ENCODE measurements at regions not wholly inside any gene's neighbourhood (a gene's known extent, or its start where the extent isn't known, plus 50 kb on each side); places are given as distances from the start of the nearest gene placed in this dataset.
"Not testable (repeated sequence)": the region's sequence is repeated elsewhere in the genome, so short reads cannot be mapped to it uniquely, and the experiment has no call there.

DNA sequence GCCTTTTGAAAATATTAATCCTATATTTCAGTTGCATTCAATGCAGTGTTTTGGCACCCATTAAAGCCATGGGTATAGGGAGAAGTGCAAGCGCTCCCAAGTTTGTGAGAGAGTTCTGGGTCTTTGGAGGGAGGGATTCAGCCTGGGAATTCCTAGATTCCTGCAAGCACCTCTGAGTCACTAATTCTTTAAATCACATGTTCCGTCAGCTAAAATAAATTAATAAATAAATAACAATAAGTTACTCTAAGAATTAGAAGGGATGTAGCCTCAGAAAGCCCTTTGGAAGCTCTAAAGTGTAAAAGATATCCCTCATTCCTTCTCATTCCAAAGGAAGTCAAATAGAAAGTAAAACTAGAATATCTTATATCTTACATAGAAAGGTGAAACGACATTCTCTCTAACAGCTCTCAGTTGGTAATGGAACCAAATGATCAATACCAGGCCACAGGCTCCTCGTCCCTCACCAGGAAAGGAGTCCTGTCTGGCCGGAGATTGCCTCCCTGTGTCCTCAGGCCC is 222.4 kb upstream of the RBBP8 start:
- H3K4me1 Mint-ChIP-seq: no peaks in the 10 kb centered on the region

DNA sequence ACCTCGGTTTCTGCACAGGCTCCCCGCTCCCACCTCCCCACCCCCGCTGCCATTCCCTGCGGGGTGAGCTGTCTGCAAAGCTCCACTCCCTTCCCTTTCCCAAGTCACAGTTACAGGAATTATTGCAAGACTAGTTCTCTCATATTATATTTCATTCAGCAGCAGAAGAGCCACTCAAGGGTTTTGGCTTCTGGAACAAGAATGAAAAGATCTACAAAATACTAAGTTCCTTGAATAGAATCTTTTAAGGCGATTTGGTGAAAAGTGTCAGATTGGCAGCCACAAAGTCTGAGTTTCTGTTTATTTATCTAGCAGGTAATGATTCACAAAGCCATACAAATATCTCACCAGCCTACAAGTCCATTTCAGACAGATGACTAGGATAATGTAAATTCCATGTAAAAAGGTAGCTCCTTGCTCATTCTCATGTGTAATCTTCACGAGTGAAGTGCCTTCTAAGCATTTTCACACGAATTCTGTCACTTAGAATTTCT is 221.9 kb upstream of the RBBP8 start:
- Mint-ChIP-seq H3K36me3 (no peaks in the 10 kb centered on the region), H3K27ac (no peak overlapping the region), H3K4me1 (no peaks in the 10 kb centered on the region), H3K27me3 (no peaks in the 10 kb centered on the region), H3K9me3 (no peaks in the 10 kb centered on the region), H3K4me3 (no peak overlapping the region)
- ATAC-seq: no peak

More for the DNA sequence above, 222.4 kb upstream of the RBBP8 start:
- H3K36me3 Mint-ChIP-seq: no peaks in the 10 kb centered on the region
- H3K27me3 Mint-ChIP-seq: no peaks in the 10 kb centered on the region
- H3K9me3 Mint-ChIP-seq: peaks cover 4% of the 10 kb centered on the region
- no peak overlapping the region for H3K4me3 Mint-ChIP-seq
- ATAC-seq: no peak
- H3K27ac Mint-ChIP-seq: no peak overlapping the region

DNA sequence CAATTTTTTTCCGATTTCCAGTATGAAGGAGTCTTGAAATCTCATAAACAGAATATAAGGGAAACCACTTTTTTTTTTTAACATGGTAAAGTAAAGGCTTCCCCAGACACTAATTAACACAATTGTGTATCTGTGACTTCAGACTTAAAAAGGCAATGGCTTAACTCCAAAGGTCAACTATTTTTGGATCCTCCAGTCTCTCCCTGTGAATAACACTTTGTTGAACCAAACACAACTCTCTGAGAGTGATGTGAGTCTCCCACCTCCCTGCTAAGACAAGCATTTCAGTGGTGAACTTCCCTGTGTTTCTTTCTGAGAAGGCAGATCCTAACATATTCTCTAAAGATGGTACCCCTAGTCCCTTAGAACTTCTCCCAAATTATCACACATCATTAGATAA is 219.6 kb upstream of the RBBP8 start:
- no peaks in the 10 kb centered on the region for H3K36me3 Mint-ChIP-seq
- H3K4me3 Mint-ChIP-seq: no peak overlapping the region
- H3K27me3 Mint-ChIP-seq: no peaks in the 10 kb centered on the region
- no peak overlapping the region for H3K27ac Mint-ChIP-seq
- no peaks in the 10 kb centered on the region for H3K4me1 Mint-ChIP-seq
- no peaks in the 10 kb centered on the region for H3K9me3 Mint-ChIP-seq
- ATAC-seq: no peak

DNA sequence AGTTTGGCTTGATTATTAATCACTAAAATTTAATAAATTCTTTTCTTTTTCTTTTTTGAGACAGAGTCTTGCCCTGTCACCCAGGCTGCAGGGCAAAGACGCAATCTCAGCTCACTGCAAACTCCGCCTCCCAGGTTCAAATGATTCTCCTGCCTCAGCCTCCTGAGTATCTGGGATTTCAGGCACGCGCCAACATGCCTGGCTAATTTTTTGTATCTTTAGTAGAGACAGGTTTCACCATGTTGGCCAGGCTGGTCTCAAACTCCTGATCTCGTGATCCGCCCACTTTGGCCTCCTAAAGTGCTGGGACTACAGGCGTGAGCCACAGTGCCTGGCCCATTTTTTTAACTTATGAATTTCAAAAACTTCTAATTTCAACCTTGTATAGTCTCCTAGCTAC is 215.6 kb upstream of the RBBP8 start:
- not testable (repeated sequence) for H3K27me3 Mint-ChIP-seq, H3K4me1 Mint-ChIP-seq, H3K4me3 Mint-ChIP-seq, H3K27ac Mint-ChIP-seq, H3K36me3 Mint-ChIP-seq, H3K9me3 Mint-ChIP-seq, ATAC-seq

DNA sequence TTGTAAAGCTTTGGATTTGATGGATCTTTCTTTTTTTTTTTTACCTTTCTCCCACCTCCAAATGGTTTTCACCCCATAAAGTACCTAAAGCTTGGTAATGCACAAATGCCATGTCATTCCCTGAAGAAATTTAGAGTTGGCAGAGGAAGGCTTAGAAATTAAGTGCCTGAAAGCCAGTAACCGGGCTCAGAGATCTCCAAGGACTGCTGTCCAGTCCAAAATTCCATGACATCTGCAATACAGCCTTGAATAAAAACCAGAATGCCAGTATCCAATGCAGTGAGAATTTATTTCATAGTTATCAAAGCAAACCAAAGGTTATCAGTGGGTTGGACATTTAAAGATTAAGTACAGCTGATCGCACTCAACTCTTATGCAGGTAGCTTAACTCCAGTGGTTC is 209.9 kb upstream of the RBBP8 start:
- H3K4me3 Mint-ChIP-seq: no peak overlapping the region
- H3K27ac Mint-ChIP-seq: no peak overlapping the region
- H3K36me3 Mint-ChIP-seq: no peaks in the 10 kb centered on the region
- no peaks in the 10 kb centered on the region for H3K4me1 Mint-ChIP-seq
- H3K9me3 Mint-ChIP-seq: no peaks in the 10 kb centered on the region
- ATAC-seq: no peak
- no peaks in the 10 kb centered on the region for H3K27me3 Mint-ChIP-seq

DNA sequence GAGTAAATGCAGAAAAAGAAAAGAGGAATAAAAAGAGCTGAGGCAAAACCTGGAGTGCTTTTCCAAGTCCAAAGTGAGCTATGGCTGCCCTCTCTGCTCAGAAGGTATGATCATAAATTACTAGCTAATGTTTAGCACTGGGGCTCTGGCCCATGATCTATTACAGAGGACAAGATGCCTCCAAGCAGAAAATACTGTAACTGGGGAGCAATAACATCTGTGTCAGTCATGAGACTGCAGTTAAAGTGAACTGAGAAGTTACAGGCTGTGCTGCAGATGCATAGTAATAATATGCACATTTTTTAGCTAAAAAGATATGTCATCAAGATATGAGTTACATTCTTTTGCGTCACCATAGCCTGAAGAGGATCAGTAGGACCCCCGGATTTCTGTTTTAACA is 209.4 kb upstream of the RBBP8 start:
- ATAC-seq: no peak
- H3K27me3 Mint-ChIP-seq: no peaks in the 10 kb centered on the region
- H3K27ac Mint-ChIP-seq: no peak overlapping the region
- no peaks in the 10 kb centered on the region for H3K9me3 Mint-ChIP-seq
- no peak overlapping the region for H3K4me3 Mint-ChIP-seq
- H3K4me1 Mint-ChIP-seq: no peaks in the 10 kb centered on the region
- H3K36me3 Mint-ChIP-seq: no peaks in the 10 kb centered on the region

DNA sequence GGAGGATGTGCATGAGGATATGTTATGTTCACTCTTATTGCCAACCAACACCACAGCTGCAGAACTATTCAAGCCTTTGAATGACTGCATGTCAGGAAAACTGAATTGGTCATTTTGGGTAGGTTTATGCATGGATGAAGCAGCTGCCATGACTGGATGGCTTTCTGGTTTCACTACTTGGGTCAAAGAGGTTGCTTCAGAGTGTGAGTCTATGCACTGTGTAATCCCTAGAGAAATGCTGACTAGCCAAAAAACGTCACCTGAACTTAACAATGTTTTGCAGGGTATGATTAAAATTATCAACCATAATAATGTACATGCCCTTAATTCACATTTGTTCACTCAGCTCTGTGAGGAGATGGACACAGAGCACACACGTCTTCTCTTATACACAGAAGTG is 206.7 kb upstream of the RBBP8 start:
- ATAC-seq: no peak
- Mint-ChIP-seq H3K9me3 (no peaks in the 10 kb centered on the region), H3K27ac (no peak overlapping the region), H3K4me3 (no peak overlapping the region), H3K4me1 (no peaks in the 10 kb centered on the region), H3K36me3 (no peaks in the 10 kb centered on the region), H3K27me3 (no peaks in the 10 kb centered on the region)

DNA sequence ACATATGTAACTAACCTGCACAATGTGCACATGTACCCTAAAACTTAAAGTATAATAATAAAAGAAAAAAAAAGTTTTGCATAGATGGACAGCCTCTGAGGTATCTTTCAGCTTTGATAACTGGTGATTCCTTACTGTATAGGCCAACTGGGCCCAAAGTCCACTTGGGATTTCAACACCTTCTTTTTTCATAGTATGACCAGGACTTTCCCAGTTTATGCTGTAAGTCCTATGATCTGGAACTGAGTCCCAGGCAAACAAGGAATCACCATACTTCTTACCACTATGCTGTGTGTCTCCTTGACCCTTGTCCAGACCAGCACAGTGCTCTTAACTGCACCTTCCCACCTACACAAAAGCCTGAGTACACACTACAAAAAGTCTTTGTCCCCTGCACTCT is 205.1 kb upstream of the RBBP8 start:
- Mint-ChIP-seq H3K36me3 (no peaks in the 10 kb centered on the region), H3K27ac (no peak overlapping the region), H3K9me3 (no peaks in the 10 kb centered on the region), H3K4me3 (no peak overlapping the region), H3K4me1 (no peaks in the 10 kb centered on the region), H3K27me3 (no peaks in the 10 kb centered on the region)
- ATAC-seq: no peak

DNA sequence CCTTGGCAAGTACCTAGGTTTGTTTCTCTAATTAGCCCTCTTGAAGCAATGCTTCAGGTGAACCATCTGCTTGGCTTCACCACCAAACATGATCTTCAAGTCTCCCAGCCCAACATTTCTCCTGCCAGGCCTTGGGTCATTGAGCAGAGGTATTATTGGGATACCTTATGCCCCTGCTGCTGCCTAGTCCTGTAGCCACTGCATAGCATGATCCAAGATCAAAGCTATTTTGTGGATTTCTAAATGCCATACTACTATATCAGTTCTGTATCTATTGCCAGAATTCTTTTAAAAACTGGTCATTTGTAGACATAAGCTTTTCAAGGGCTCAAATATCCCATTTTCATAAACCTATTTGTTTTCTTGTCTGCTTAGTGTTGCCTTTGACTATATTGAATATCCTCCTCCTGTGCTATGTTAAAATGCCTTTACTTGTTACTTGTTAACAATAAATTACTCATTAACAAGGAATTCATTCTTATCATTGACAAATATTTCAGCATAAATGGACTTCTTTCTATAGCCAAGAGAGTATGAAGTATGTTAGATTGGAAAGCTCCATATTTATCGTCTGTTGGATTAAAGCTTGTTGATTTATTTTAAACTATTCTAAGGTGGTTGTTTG is 204.5 kb upstream of the RBBP8 start:
- Mint-ChIP-seq H3K4me3 (no peak overlapping the region), H3K27me3 (no peaks in the 10 kb centered on the region), H3K36me3 (no peaks in the 10 kb centered on the region), H3K4me1 (no peaks in the 10 kb centered on the region), H3K27ac (no peak overlapping the region), H3K9me3 (no peaks in the 10 kb centered on the region)
- no peak for ATAC-seq

DNA sequence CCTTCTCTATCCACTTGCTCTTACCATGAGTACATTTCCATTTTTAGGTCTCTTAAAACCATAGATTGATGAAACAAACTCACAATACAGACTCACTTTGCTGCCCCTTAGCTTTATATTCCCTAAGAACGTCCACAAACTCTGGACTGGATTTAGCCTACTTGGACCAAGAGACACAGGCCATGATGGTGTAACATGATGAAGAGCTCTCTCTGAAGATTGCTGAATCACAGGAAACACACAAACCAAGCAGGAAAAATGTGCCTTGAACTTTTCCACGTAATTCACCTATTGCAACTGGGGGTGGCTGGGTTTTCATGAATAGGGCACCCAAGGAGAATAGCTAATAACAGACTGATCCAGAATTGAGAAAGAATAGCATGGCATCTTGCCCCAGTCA is 201.7 kb upstream of the RBBP8 start:
- Mint-ChIP-seq H3K27me3 (no peaks in the 10 kb centered on the region), H3K4me1 (no peaks in the 10 kb centered on the region), H3K36me3 (no peaks in the 10 kb centered on the region), H3K4me3 (no peak overlapping the region), H3K27ac (no peak overlapping the region), H3K9me3 (no peaks in the 10 kb centered on the region)
- no peak for ATAC-seq

DNA sequence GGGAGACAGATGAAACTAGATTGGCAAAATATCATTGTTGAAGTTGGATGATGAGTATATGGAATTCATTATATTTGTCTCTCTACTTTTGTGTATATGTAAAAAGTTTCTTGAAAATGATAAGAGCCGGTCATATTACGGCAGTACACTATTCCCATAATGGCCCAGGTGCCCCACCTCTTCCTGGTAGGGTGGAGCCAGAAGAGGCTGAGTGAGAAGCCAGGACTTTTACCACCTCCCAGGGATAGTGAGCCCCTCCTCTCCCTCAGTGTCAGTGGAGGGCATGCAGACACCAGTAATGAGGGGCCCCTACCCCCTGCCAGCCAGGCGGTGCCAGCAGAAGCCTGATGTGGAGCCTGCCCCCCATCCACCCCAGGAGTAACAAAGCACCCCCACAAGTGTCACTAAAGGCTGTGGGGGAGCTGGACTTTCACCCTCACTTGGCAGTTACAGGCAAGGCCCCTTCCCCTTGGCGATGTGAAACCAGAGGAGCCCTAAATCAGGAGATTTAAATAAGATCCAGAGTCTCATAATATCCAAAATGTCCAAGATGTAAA is 198.9 kb upstream of the RBBP8 start:
- Mint-ChIP-seq H3K9me3 (no peaks in the 10 kb centered on the region), H3K4me3 (no peak overlapping the region), H3K36me3 (no peaks in the 10 kb centered on the region), H3K27me3 (no peaks in the 10 kb centered on the region), H3K27ac (no peak overlapping the region), H3K4me1 (peaks cover 2% of the 10 kb centered on the region)
- ATAC-seq: no peak

DNA sequence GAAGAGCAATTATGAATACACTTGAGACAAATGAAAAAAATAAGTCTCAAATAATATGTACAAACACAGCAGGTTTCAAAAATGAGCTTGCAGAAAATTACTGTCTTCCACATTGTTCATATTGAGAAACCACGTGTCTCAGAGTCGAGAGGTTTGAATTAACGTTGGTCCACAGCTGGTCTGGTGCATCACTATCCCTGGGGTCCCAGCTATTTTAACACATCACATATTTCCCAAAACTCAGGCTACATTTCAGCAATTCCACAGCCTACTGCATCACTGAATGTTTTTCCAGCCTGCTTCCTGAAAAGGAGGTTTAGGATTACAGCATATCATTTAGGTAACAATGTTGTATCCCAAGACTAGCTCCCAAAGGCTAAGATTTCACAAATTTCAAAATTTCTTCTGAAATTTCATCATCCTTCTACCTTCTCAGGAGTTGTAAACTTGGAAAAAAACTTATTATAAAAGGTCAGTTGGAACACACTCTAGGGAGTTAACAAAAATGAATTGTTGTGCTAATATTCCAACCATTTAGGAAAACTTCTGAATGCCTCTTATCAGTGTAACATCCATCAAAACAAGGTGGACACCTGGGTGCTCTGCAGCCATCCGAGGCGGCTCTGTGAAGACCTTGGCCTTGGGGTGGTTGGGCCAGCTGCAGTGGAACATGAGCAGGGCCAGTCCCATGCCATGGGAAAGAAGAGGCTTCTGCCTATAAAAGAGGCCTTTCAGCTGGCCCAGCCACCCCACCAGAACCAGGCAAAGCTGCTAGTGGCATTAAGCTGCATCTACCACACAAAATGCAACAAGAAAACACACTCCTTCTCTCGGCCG is 198.1 kb upstream of the RBBP8 start:
- Mint-ChIP-seq H3K4me1 (peaks cover 10% of the 10 kb centered on the region), H3K27ac (no peak overlapping the region), H3K27me3 (no peaks in the 10 kb centered on the region)

DNA sequence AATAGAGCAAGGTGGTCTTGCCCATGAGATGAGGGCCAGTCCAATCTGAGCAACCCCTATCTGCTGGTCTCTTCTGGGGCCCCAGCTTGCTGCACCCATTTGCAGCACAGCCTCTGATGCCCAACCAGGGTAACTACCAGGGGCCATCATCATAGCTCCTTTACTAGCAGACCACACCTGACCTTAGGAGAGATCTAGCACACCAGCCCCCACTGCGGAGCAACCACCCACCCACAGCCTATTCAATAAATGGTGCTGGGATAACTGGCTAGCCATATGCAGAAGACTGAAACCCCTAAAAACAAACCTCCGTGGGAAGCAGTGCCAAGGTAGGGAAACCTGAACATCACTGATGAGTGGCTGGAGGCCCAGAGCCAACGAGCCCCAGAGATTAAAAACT is 196.1 kb upstream of the RBBP8 start:
- H3K36me3 Mint-ChIP-seq: no peaks in the 10 kb centered on the region
- H3K4me1 Mint-ChIP-seq: peaks cover 12% of the 10 kb centered on the region
- H3K27me3 Mint-ChIP-seq: no peaks in the 10 kb centered on the region
- H3K4me3 Mint-ChIP-seq: no peak overlapping the region
- no peaks in the 10 kb centered on the region for H3K9me3 Mint-ChIP-seq
- H3K27ac Mint-ChIP-seq: no peak overlapping the region
- peak; percentile 40 for ATAC-seq

More for the DNA sequence above, 198.1 kb upstream of the RBBP8 start:
- Mint-ChIP-seq H3K9me3 (no peaks in the 10 kb centered on the region), H3K4me3 (no peak overlapping the region), H3K36me3 (no peaks in the 10 kb centered on the region)
- ATAC-seq: no peak

DNA sequence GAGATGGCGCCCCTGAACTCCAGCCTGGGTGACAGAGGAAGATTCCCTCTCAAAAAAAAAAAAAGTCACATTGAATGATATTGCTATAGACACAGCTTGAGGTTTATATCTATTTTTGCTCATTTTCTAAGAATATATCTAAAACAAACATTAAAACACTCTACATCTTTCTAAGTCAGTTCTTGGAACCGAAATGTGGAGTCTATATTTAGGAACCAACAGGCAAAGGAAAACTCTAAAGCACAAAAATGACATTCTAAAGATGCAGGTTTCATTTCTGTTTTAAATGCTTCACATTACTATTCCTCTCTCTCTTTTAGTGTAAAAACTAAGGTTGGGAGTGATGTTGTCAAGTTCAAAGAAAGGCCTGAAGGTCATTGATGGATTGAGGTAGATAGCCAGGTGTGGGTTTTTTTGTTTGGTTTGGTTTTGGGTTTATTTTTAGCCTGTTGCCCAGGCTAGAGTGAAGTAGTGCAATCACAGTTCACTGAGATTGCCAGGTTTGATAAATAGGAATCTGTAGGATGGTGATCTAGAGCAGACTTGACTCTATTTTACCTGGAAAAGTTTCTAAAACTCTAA is 194.0 kb upstream of the RBBP8 start:
- no peak overlapping the region for H3K27ac Mint-ChIP-seq
- ATAC-seq: no peak

DNA sequence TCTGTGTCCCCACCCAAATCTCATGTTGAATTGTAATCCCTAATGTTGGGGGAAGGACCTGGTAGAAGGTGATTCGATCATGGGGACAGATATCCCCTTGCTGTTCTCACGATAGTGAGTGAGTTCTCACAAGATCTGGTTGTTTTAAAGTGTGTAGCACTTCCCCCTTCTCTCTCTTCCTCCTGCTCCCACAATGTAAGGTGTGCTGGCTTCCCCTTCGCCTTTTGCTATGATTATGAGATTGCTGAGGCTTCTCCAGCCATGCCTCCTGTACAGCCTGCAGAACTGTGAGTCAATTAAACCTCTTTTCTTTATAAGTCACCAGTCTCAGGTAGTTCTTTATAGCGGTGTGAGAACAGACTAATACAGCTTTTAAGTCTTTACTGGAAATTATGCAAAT is 193.3 kb upstream of the RBBP8 start:
- Mint-ChIP-seq H3K27me3 (peaks cover 11% of the 10 kb centered on the region), H3K27ac (no peak overlapping the region), H3K9me3 (peaks cover 2% of the 10 kb centered on the region), H3K4me3 (no peak overlapping the region), H3K36me3 (no peaks in the 10 kb centered on the region), H3K4me1 (peaks cover 12% of the 10 kb centered on the region)
- ATAC-seq: peak; percentile 36

More for the DNA sequence above, 194.0 kb upstream of the RBBP8 start:
- peaks cover 11% of the 10 kb centered on the region for H3K27me3 Mint-ChIP-seq
- H3K9me3 Mint-ChIP-seq: no peaks in the 10 kb centered on the region
- peaks cover 12% of the 10 kb centered on the region for H3K4me1 Mint-ChIP-seq
- no peaks in the 10 kb centered on the region for H3K36me3 Mint-ChIP-seq
- H3K4me3 Mint-ChIP-seq: no peak overlapping the region
